G401 (cell line): ENCODE measurements at regions not wholly inside any gene's neighbourhood (a gene's known extent, or its start where the extent isn't known, plus 50 kb on each side); places are given as distances from the start of the nearest gene placed in this dataset.
"Not testable (repeated sequence)": the region's sequence is repeated elsewhere in the genome, so short reads cannot be mapped to it uniquely, and the experiment has no call there.

Source experiments
- DNase-seq: peaks from one replicate; pipeline ENCODE4 v3.0.0-alpha.2; 2015; ENCODE audit warnings: low spot score
- in situ Hi-C: cut with HindIII; loops from 2 replicates; pipeline ENCODE4 v1.10.0; 2016; ENCODE audit warnings: low sequenced_read_pairs, mixed read lengths

GRCh38 chr16:88159897-88160335, 208.7 kb downstream of the BANP start:
- in situ Hi-C loops, DNase-seq: not testable (repeated sequence)

GRCh38 chr16:88161191-88161590, 210.0 kb downstream of the BANP start:
- DNase-seq, in situ Hi-C loops: not testable (repeated sequence)

GRCh38 chr16:88161623-88162275, 210.5 kb downstream of the BANP start:
- DNase-seq, in situ Hi-C loops: not testable (repeated sequence)

GRCh38 chr16:88162778-88163177, 211.5 kb downstream of the BANP start:
- DNase-seq, in situ Hi-C loops: not testable (repeated sequence)

- DNase-seq, in situ Hi-C loops: not testable (repeated sequence)
These were observed 213.2 kb downstream of the BANP start for GRCh38 chr16:88164196-88165039.

- DNase-seq, in situ Hi-C loops: not testable (repeated sequence)
These were observed 213.9 kb downstream of the BANP start for GRCh38 chr16:88165040-88165544.

GRCh38 chr16:88165683-88166082, 214.4 kb downstream of the BANP start:
- in situ Hi-C loops, DNase-seq: not testable (repeated sequence)

GRCh38 chr16:88166209-88166773, 215.1 kb downstream of the BANP start:
- DNase-seq, in situ Hi-C loops: not testable (repeated sequence)

- in situ Hi-C loops, DNase-seq: not testable (repeated sequence)
These were observed 214.8 kb upstream of the ZNF469 start for GRCh38 chr16:88167798-88168556.

- DNase-seq, in situ Hi-C loops: not testable (repeated sequence)
These were observed 214.2 kb upstream of the ZNF469 start for GRCh38 chr16:88168557-88168949.

GRCh38 chr16:88169136-88169830, 213.5 kb upstream of the ZNF469 start:
- DNase-seq, in situ Hi-C loops: not testable (repeated sequence)

- DNase-seq, in situ Hi-C loops: not testable (repeated sequence)
These were observed 213.0 kb upstream of the ZNF469 start for GRCh38 chr16:88169831-88170165.

- in situ Hi-C loops: no loop called here
- DNase-seq: no peak
These were observed 212.2 kb upstream of the ZNF469 start for GRCh38 chr16:88170528-88170991.

GRCh38 chr16:88171126-88171525, 211.6 kb upstream of the ZNF469 start:
- in situ Hi-C loops, DNase-seq: not testable (repeated sequence)

GRCh38 chr16:88176184-88176583, 206.6 kb upstream of the ZNF469 start:
- DNase-seq, in situ Hi-C loops: not testable (repeated sequence)

- DNase-seq, in situ Hi-C loops: not testable (repeated sequence)
These were observed 206.1 kb upstream of the ZNF469 start for GRCh38 chr16:88176591-88177180.

GRCh38 chr16:88178251-88178650, 204.5 kb upstream of the ZNF469 start:
- in situ Hi-C loops, DNase-seq: not testable (repeated sequence)

- in situ Hi-C loops: not testable (repeated sequence)
These were observed 203.9 kb upstream of the ZNF469 start for GRCh38 chr16:88178896-88179295.

More at GRCh38 chr16:88178896-88179295, 203.9 kb upstream of the ZNF469 start:
- not testable (repeated sequence) for DNase-seq
